UCSD-AML1 (cell line): ENCODE measurements at regions not wholly inside any gene's neighbourhood (a gene's known extent, or its start where the extent isn't known, plus 50 kb on each side); places are given as distances from the start of the nearest gene placed in this dataset.

Experiments
- DNase-seq: peaks from one replicate; lab custom pipeline; 2025; ENCODE audit not compliant: unreplicated experiment; lab: John Stamatoyannopoulos, UW

GRCh38 chr4:35884714-35885480, 359.4 kb downstream of the ARAP2 start:
- no peak for DNase-seq

- no peak for DNase-seq
These were observed 346.5 kb downstream of the ARAP2 start for GRCh38 chr4:35897808-35898207.

GRCh38 chr4:35900286-35901243, 343.7 kb downstream of the ARAP2 start:
- DNase-seq: peak; percentile 63

GRCh38 chr4:35912174-35912573, 332.1 kb downstream of the ARAP2 start:
- DNase-seq: no peak

GRCh38 chr4:35918491-35918977, 325.8 kb downstream of the ARAP2 start:
- no peak for DNase-seq

- no peak for DNase-seq
These were observed 318.5 kb downstream of the ARAP2 start for GRCh38 chr4:35925806-35926205.

GRCh38 chr4:35926788-35927187, 317.5 kb downstream of the ARAP2 start:
- no peak for DNase-seq

GRCh38 chr4:35933901-35934300, 310.4 kb downstream of the ARAP2 start:
- no peak for DNase-seq

- no peak for DNase-seq
These were observed 309.9 kb downstream of the ARAP2 start for GRCh38 chr4:35934320-35934981.

GRCh38 chr4:35938936-35939335, 305.4 kb downstream of the ARAP2 start:
- DNase-seq: no peak

- no peak for DNase-seq
These were observed 304.6 kb downstream of the ARAP2 start for GRCh38 chr4:35939751-35940150.

- DNase-seq: no peak
These were observed 302.2 kb downstream of the ARAP2 start for GRCh38 chr4:35942092-35942491.

GRCh38 chr4:35943606-35944005, 300.7 kb downstream of the ARAP2 start:
- no peak for DNase-seq

GRCh38 chr4:35948171-35948570, 296.1 kb downstream of the ARAP2 start:
- DNase-seq: no peak

GRCh38 chr4:35950442-35950841, 293.9 kb downstream of the ARAP2 start:
- DNase-seq: no peak

- DNase-seq: no peak
These were observed 291.6 kb downstream of the ARAP2 start for GRCh38 chr4:35952751-35953150.

- DNase-seq: no peak
These were observed 280.9 kb downstream of the ARAP2 start for GRCh38 chr4:35963383-35963782.

- no peak for DNase-seq
These were observed 280.3 kb downstream of the ARAP2 start for GRCh38 chr4:35963974-35964515.

- no peak for DNase-seq
These were observed 279.0 kb downstream of the ARAP2 start for GRCh38 chr4:35965300-35965699.

GRCh38 chr4:35966566-35966965, 277.7 kb downstream of the ARAP2 start:
- no peak for DNase-seq

- no peak for DNase-seq
These were observed 273.9 kb downstream of the ARAP2 start for GRCh38 chr4:35970366-35970960.
